HL-60/S4 treated with retinoic acid at 250 ng/mL for 4 days and 3 days (cell line): ENCODE measurements at regions not wholly inside any gene's neighbourhood (a gene's known extent, or its start where the extent isn't known, plus 50 kb on each side); places are given as distances from the start of the nearest gene placed in this dataset.
"Not testable (repeated sequence)": the region's sequence is repeated elsewhere in the genome, so short reads cannot be mapped to it uniquely, and the experiment has no call there.

Source experiments
- in situ Hi-C: fragments of 300-500 bp; cut with MboI; formaldehyde crosslinking; loops from 2 replicates; pipeline ENCODE4 v1.7.0; 2022; ENCODE audit warnings: low sequenced_read_pairs

GRCh38 chr4:74505355-74505978, 60.5 kb downstream of the AREG start:
- in situ Hi-C loops, result not testable (repeated sequence)

GRCh38 chr4:74509363-74509762, 64.4 kb downstream of the AREG start:
- in situ Hi-C loops, result not testable (repeated sequence)

GRCh38 chr4:74516303-74516702, 71.4 kb downstream of the AREG start:
- in situ Hi-C loops, result no loop called here

- in situ Hi-C loops, result no loop called here
Observed at GRCh38 chr4:74517996-74518395, 73.1 kb downstream of the AREG start.

- in situ Hi-C loops, result no loop called here
Observed at GRCh38 chr4:74522251-74522991, 77.5 kb downstream of the AREG start.

- in situ Hi-C loops, result no loop called here
Observed at GRCh38 chr4:74523096-74523495, 78.2 kb downstream of the AREG start.

- in situ Hi-C loops, result no loop called here
Observed at GRCh38 chr4:74524985-74525384, 80.0 kb downstream of the AREG start.

- in situ Hi-C loops, result no loop called here
Observed at GRCh38 chr4:74527049-74527448, 82.1 kb downstream of the AREG start.

- in situ Hi-C loops, result no loop called here
Observed at GRCh38 chr4:74528178-74528577, 83.2 kb downstream of the AREG start.

- in situ Hi-C loops, result no loop called here
Observed at GRCh38 chr4:74529284-74530041, 84.5 kb downstream of the AREG start.

GRCh38 chr4:74531963-74532794, 87.2 kb downstream of the AREG start:
- in situ Hi-C loops, result no loop called here

GRCh38 chr4:74534121-74534520, 89.2 kb downstream of the AREG start:
- in situ Hi-C loops, result no loop called here

GRCh38 chr4:74534936-74535335, 90.0 kb downstream of the AREG start:
- in situ Hi-C loops, result no loop called here

GRCh38 chr4:74535512-74535911, 90.6 kb downstream of the AREG start:
- in situ Hi-C loops, result no loop called here

- in situ Hi-C loops, result no loop called here
Observed at GRCh38 chr4:74536557-74536956, 91.6 kb downstream of the AREG start.

GRCh38 chr4:74537459-74537858, 92.5 kb downstream of the AREG start:
- in situ Hi-C loops, result no loop called here

GRCh38 chr4:74539044-74539790, 94.3 kb downstream of the AREG start:
- in situ Hi-C loops, result no loop called here

GRCh38 chr4:74540193-74540592, 95.3 kb downstream of the AREG start:
- in situ Hi-C loops, result no loop called here

GRCh38 chr4:74541667-74542066, 96.7 kb downstream of the AREG start:
- in situ Hi-C loops, result no loop called here

GRCh38 chr4:74543231-74543781, 98.4 kb downstream of the AREG start:
- in situ Hi-C loops, result no loop called here
